ENCODE measurements at regions not wholly inside any gene's neighbourhood (a gene's known extent, or its start where the extent isn't known, plus 50 kb on each side); places are given as distances from the start of the nearest gene placed in this dataset.

GRCh38 chr2:55102056-55102812, 52.0 kb upstream of the RTN4 start:
- no peaks in the 10 kb centered on the region for H3K36me3 ChIP-seq (ENCODE audit: control insufficient read depth, insufficient read depth, low read length)
- no peak for TF ChIP-seq CTCF (IDR thresholded peaks at IDR 0.05; ENCODE audit: insufficient read depth, low read depth, low read length)
- ChIA-PET CTCF (interaction anchor here (3.7 kb wide), 1 partner anchor 66 kb away, joined by 12 read pairs; no protein-coding TSS in a partner anchor), POLR2A (no interaction called here)
- H3K27me3 ChIP-seq (ENCODE audit: control insufficient read depth, insufficient read depth, low read length): no peaks in the 10 kb centered on the region
- H3K4me3 ChIP-seq (ENCODE audit: low read depth, low read length): no peak overlapping the region
- DNase-seq (ENCODE audit: low read depth): peak; percentile 77

GRCh38 chr2:55101466-55101865, 51.2 kb upstream of the RTN4 start:
- H3K36me3 ChIP-seq (ENCODE audit: control insufficient read depth, insufficient read depth, low read length): no peaks in the 10 kb centered on the region
- H3K27me3 ChIP-seq (ENCODE audit: control insufficient read depth, insufficient read depth, low read length): no peaks in the 10 kb centered on the region
- DNase-seq (ENCODE audit: low read depth): no peak
- CTCF ChIA-PET: interaction anchor here (0.6 to 3.7 kb wide), 3 partner anchors 33 to 67 kb away, joined by 3 to 12 read pairs (median 8); partner anchors contain the start of gene RTN4
- no peak overlapping the region for H3K4me3 ChIP-seq (ENCODE audit: low read depth, low read length)
- POLR2A ChIA-PET: no interaction called here
- TF ChIP-seq CTCF (IDR thresholded peaks at IDR 0.05; ENCODE audit: insufficient read depth, low read depth, low read length): no peak

GRCh38 chr2:55099878-55100820, 49.9 kb upstream of the RTN4 start:
- no peaks in the 10 kb centered on the region for H3K36me3 ChIP-seq (ENCODE audit: control insufficient read depth, insufficient read depth, low read length)
- H3K4me3 ChIP-seq (ENCODE audit: low read depth, low read length): no peak overlapping the region
- CTCF ChIA-PET: interaction anchor here (0.6 to 3.7 kb wide), 6 partner anchors 49 to 200 kb away, joined by 3 to 12 read pairs (median 4); partner anchors contain the start of gene RTN4
- POLR2A ChIA-PET: interaction anchor here (0.6 kb wide), 1 partner anchor 127 kb away, joined by 4 read pairs; no protein-coding TSS in a partner anchor
- no peak for DNase-seq (ENCODE audit: low read depth)
- no peak for TF ChIP-seq CTCF (IDR thresholded peaks at IDR 0.05; ENCODE audit: insufficient read depth, low read depth, low read length)
- H3K27me3 ChIP-seq (ENCODE audit: control insufficient read depth, insufficient read depth, low read length): no peaks in the 10 kb centered on the region

All from BJ (cell line).